ENCODE measurements at regions not wholly inside any gene's neighbourhood (a gene's known extent, or its start where the extent isn't known, plus 50 kb on each side); places are given as distances from the start of the nearest gene placed in this dataset.
A peak's percentile ranks its signal among the peaks of the same experiment; 100 is the strongest.

GRCh38 chr2:240233885-240234502, 93.5 kb upstream of the OTOS start:
- peaks cover 0 to 3% of the 10 kb centered on the region in 2 donors for H3K9me3 ChIP-seq (replicated peaks in 1 of 2; ENCODE audit: control insufficient read depth in 1 of 2, insufficient read depth in 1 of 2, low read length in 2 of 2)
- peak overlapping the region; percentile 43 for H3K4me2 ChIP-seq (replicated peaks; ENCODE audit: extremely low read depth, low read length, poor library complexity, severe bottlenecking)
- peaks cover 2% of the 10 kb centered on the region for H3K4me1 Mint-ChIP-seq
- intact Hi-C loops (cut with micrococcal nuclease): loop anchor here in 1 of 2 donors (10.0 kb wide), 1 partner anchor 201 kb away; the partner anchor contains the start of gene GPC1
- peaks cover 11 to 15% (median 12%) of the 10 kb centered on the region in 3 donors for H3K27me3 Mint-ChIP-seq (ENCODE audit: low read depth in 3 of 3)
- WGBS (ENCODE audit: insufficient coverage): 37% methylated on average over 9 of the region's 15 CpGs
- H3K4me3 ChIP-seq (replicated peaks in 1 of 3; ENCODE audit: low read depth in 2 of 3, low read length in 3 of 3): peak overlapping the region in 1 of 3 experiments; percentile 42
- no peak for TF ChIP-seq CTCF (IDR thresholded peaks at IDR 0.05)
- no peaks in the 10 kb centered on the region for H3K36me3 ChIP-seq (replicated peaks in 1 of 2; ENCODE audit: control insufficient read depth in 1 of 2, insufficient read depth in 2 of 2, low read length in 2 of 2)
- H3K4me3 Mint-ChIP-seq: no peak overlapping the region
- no peaks in the 10 kb centered on the region for H3K79me2 ChIP-seq (ENCODE audit: insufficient read depth, low read length)
- H3K36me3 Mint-ChIP-seq: no peaks in the 10 kb centered on the region
- H4K20me1 ChIP-seq (ENCODE audit: insufficient read depth, low read length): no peaks in the 10 kb centered on the region
- no peak overlapping the region for H3K27ac ChIP-seq (ENCODE audit: low read depth in 1 of 2, low read length in 2 of 2)
- peak overlapping the region in 1 of 7 donors; percentile 46 for H3K27ac Mint-ChIP-seq
- peaks cover 0 to 2% of the 10 kb centered on the region in 2 donors for H3K27me3 ChIP-seq (ENCODE audit: control insufficient read depth in 2 of 2, insufficient read depth in 2 of 2, low read length in 2 of 2)
- H3K9me3 Mint-ChIP-seq: peaks cover 0 to 10% (median 6%) of the 10 kb centered on the region in 7 donors
- H3K4me1 ChIP-seq (ENCODE audit: control insufficient read depth in 1 of 2, insufficient read depth in 2 of 2, low read length in 2 of 2): peaks cover 4 to 6% of the 10 kb centered on the region in 2 donors
- DNase-seq: no peak
- H3K9ac ChIP-seq (ENCODE audit: insufficient read depth, low read length, poor library complexity, severe bottlenecking): no peak overlapping the region
- no peak overlapping the region for H2AFZ ChIP-seq (ENCODE audit: insufficient read depth, low read depth, low read length, poor library complexity, severe bottlenecking)

- Histone ChIP-seq H3K79me2 (ENCODE audit: insufficient read depth, low read length) (no peaks in the 10 kb centered on the region), H3K4me3 (replicated peaks in 1 of 3; ENCODE audit: low read depth in 2 of 3, low read length in 3 of 3) (no peak overlapping the region), H3K27me3 (ENCODE audit: control insufficient read depth in 2 of 2, insufficient read depth in 2 of 2, low read length in 2 of 2) (peaks cover 0 to 2% of the 10 kb centered on the region in 2 donors), H2AFZ (ENCODE audit: insufficient read depth, low read depth, low read length, poor library complexity, severe bottlenecking) (no peak overlapping the region), H3K9me3 (replicated peaks in 1 of 2; ENCODE audit: control insufficient read depth in 1 of 2, insufficient read depth in 1 of 2, low read length in 2 of 2) (no peaks in the 10 kb centered on the region), H4K20me1 (ENCODE audit: insufficient read depth, low read length) (no peaks in the 10 kb centered on the region), H3K4me2 (replicated peaks; ENCODE audit: extremely low read depth, low read length, poor library complexity, severe bottlenecking) (no peak overlapping the region), H3K27ac (ENCODE audit: low read depth in 1 of 2, low read length in 2 of 2) (no peak overlapping the region), H3K9ac (ENCODE audit: insufficient read depth, low read length, poor library complexity, severe bottlenecking) (no peak overlapping the region), H3K36me3 (replicated peaks in 1 of 2; ENCODE audit: control insufficient read depth in 1 of 2, insufficient read depth in 2 of 2, low read length in 2 of 2) (no peaks in the 10 kb centered on the region), H3K4me1 (ENCODE audit: control insufficient read depth in 1 of 2, insufficient read depth in 2 of 2, low read length in 2 of 2) (peaks cover 4 to 6% of the 10 kb centered on the region in 2 donors)
- no peak overlapping the region for H3K4me3 Mint-ChIP-seq
- H3K27ac Mint-ChIP-seq: peak overlapping the region in 1 of 7 donors; percentile 50
- H3K36me3 Mint-ChIP-seq: no peaks in the 10 kb centered on the region
- H3K9me3 Mint-ChIP-seq: peaks cover 0 to 9% (median under 1%) of the 10 kb centered on the region in 7 donors
- no peak for DNase-seq
- peaks cover 2% of the 10 kb centered on the region for H3K4me1 Mint-ChIP-seq
- 85% methylated on average over 8 of the region's 8 CpGs for WGBS (ENCODE audit: insufficient coverage)
- no peak for TF ChIP-seq CTCF (IDR thresholded peaks at IDR 0.05)
- intact Hi-C loops (cut with micrococcal nuclease): loop anchor here in 1 of 2 donors (10.0 kb wide), 1 partner anchor 200 kb away; the partner anchor contains the start of gene GPC1
- peaks cover 8 to 17% (median 12%) of the 10 kb centered on the region in 3 donors for H3K27me3 Mint-ChIP-seq (ENCODE audit: low read depth in 3 of 3)
Measured at GRCh38 chr2:240234503-240234951, 94.1 kb upstream of the OTOS start.

Measured in CD14-positive monocyte (primary cell).